GM23338 (cell line): ENCODE measurements at regions not wholly inside any gene's neighbourhood (a gene's known extent, or its start where the extent isn't known, plus 50 kb on each side); places are given as distances from the start of the nearest gene placed in this dataset.

Experiments used
- ATAC-seq: fragments of 200-7000 bp; cut with Tn5 transposase; 3 replicates; pipeline ENCODE4 v1.9.1; 2020
- DNase-seq: peaks from one replicate; pipeline ENCODE4 v3.0.0-alpha.2; 2015; ENCODE audit warnings: low spot score
- H2AFZ ChIP-seq: fragments of 200-600 bp; sonication (generic); 2 replicates; pipeline ENCODE4 v1.8.0; 2016; ENCODE audit warnings: antibody characterized with exemption, mild to moderate bottlenecking, moderate library complexity
- H3F3A ChIP-seq: fragments of 200-600 bp; sonication (generic); replicated peaks from 2 replicates; pipeline ENCODE4 v1.8.0; 2017; ENCODE audit warnings: antibody characterized with exemption, mixed run types, low read depth
- H3K27ac ChIP-seq: fragments of 200-600 bp; sonication (generic); 2 replicates; pipeline ENCODE4 v1.6.1; 2016; ENCODE audit warnings: low read depth
- H3K27me3 ChIP-seq: fragments of 200-600 bp; sonication (generic); 2 replicates; pipeline ENCODE4 v1.8.0; 2016; ENCODE audit warnings: mild to moderate bottlenecking, mixed run types, moderate library complexity; ENCODE audit not compliant: insufficient read depth
- H3K36me3 ChIP-seq: fragments of 200-600 bp; sonication (generic); 2 replicates; pipeline ENCODE4 v1.8.0; 2016; ENCODE audit warnings: mild to moderate bottlenecking; ENCODE audit not compliant: insufficient read depth
- H3K4me1 ChIP-seq: fragments of 200-600 bp; sonication (generic); 2 replicates; pipeline ENCODE4 v1.8.0; 2016; ENCODE audit warnings: mild to moderate bottlenecking, moderate library complexity; ENCODE audit not compliant: insufficient read depth
- H3K4me2 ChIP-seq: fragments of 200-600 bp; sonication (generic); 2 replicates; pipeline ENCODE4 v1.7.1; 2017; ENCODE audit warnings: mixed run types
- H3K4me3 ChIP-seq: fragments of 200-600 bp; sonication (generic); 2 replicates; pipeline ENCODE4 v1.6.1; 2016; ENCODE audit warnings: mixed run types
- H3K79me2 ChIP-seq: fragments of 200-600 bp; sonication (generic); replicated peaks from 2 replicates; pipeline ENCODE4 v1.8.0; 2017; ENCODE audit warnings: mild to moderate bottlenecking; ENCODE audit not compliant: insufficient read depth
- H3K9me2 ChIP-seq: fragments of 200-600 bp; sonication (generic); 2 replicates; pipeline ENCODE4 v1.8.0; 2017; ENCODE audit not compliant: insufficient read depth
- H4K20me1 ChIP-seq: fragments of 200-600 bp; sonication (generic); replicated peaks from 2 replicates; pipeline ENCODE4 v1.8.0; 2017; ENCODE audit warnings: mild to moderate bottlenecking; ENCODE audit not compliant: insufficient read depth
- H3K27ac Mint-ChIP-seq: 2 replicates; pipeline ENCODE4 v1.8.0; 2020; ENCODE audit warnings: inconsistent platforms, mild to moderate bottlenecking, moderate library complexity, mixed read lengths
- H3K27me3 Mint-ChIP-seq: 3 replicates; pipeline ENCODE4 v1.8.0; 2022; ENCODE audit warnings: low read depth, mild to moderate bottlenecking, moderate library complexity, mixed read lengths, inconsistent platforms; ENCODE audit not compliant: insufficient read depth, poor library complexity
- H3K36me3 Mint-ChIP-seq: 3 replicates; pipeline ENCODE4 v1.8.0; 2021; ENCODE audit warnings: low read depth, mild to moderate bottlenecking, inconsistent platforms, moderate library complexity, mixed read lengths
- H3K4me1 Mint-ChIP-seq: 3 replicates; pipeline ENCODE4 v1.8.0; 2020; ENCODE audit warnings: mild to moderate bottlenecking, inconsistent platforms, mixed read lengths
- H3K4me3 Mint-ChIP-seq: 3 replicates; pipeline ENCODE4 v1.8.0; 2021; ENCODE audit warnings: moderate library complexity, mild to moderate bottlenecking, inconsistent platforms, mixed read lengths
- H3K9me3 Mint-ChIP-seq: 3 replicates; pipeline ENCODE4 v1.8.0; 2020; ENCODE audit warnings: moderate library complexity, mild to moderate bottlenecking, inconsistent platforms, mixed read lengths
- CREB1 ChIP-seq: fragments of 250-450 bp; sonication (Bioruptor Pico); IDR thresholded peaks from 2 replicates; pipeline ENCODE4 v1.5.0; 2020; ENCODE audit warnings: low read depth, mild to moderate bottlenecking, moderate library complexity
- CTCF ChIP-seq, 2 experiments: fragments of 200-600 bp in 1 of 2; sonication (generic) in 1 of 2; conservative IDR thresholded peaks; 2 replicates each; pipeline versions ENCODE4 v1.5.1 to v1.6.1; 2016 to 2017; ENCODE audit warnings: antibody characterized with exemption in 2 of 2, low read depth in 2 of 2, mild to moderate bottlenecking in 2 of 2, moderate library complexity in 1 of 2
- ETS1 ChIP-seq: IDR thresholded peaks from 2 replicates; pipeline ENCODE4 v1.6.1; 2016; ENCODE audit warnings: antibody characterized with exemption
- EZH2 ChIP-seq: fragments of 200-600 bp; sonication (generic); IDR thresholded peaks from one replicate; pipeline ENCODE4 v1.8.0; 2017; ENCODE audit warnings: antibody characterized with exemption, mild to moderate bottlenecking, low read depth; ENCODE audit not compliant: unreplicated experiment
- EZH2phosphoT487 ChIP-seq: fragments of 200-600 bp; sonication (generic); IDR thresholded peaks from one replicate; pipeline ENCODE4 v1.8.1; 2018; ENCODE audit warnings: antibody characterized with exemption; ENCODE audit not compliant: unreplicated experiment
- JUNB ChIP-seq: IDR thresholded peaks from one replicate; pipeline ENCODE4 v1.6.1; 2016; ENCODE audit warnings: antibody characterized with exemption; ENCODE audit not compliant: unreplicated experiment
- NANOG ChIP-seq: IDR thresholded peaks from 2 replicates; pipeline ENCODE4 v1.6.1; 2016; ENCODE audit warnings: antibody characterized with exemption, borderline replicate concordance
- POLR2AphosphoS5 ChIP-seq: IDR thresholded peaks from 2 replicates; pipeline ENCODE4 v1.6.1; 2016; ENCODE audit warnings: antibody characterized with exemption, low read depth
- REST ChIP-seq: IDR thresholded peaks from one replicate; pipeline ENCODE4 v1.6.1; 2018; ENCODE audit warnings: antibody characterized with exemption; ENCODE audit not compliant: unreplicated experiment
- STAT1 ChIP-seq: IDR thresholded peaks from one replicate; pipeline ENCODE4 v1.6.1; 2016; ENCODE audit warnings: antibody characterized with exemption; ENCODE audit not compliant: unreplicated experiment
- ZNF114 ChIP-seq: fragments of 250-450 bp; sonication (Bioruptor Pico); IDR thresholded peaks from 2 replicates; pipeline ENCODE4 v1.5.0; 2020; ENCODE audit warnings: mild to moderate bottlenecking, moderate library complexity
- ZNF331 ChIP-seq: fragments of 250-450 bp; sonication (Bioruptor Pico); IDR thresholded peaks from 2 replicates; pipeline ENCODE4 v1.5.0; 2020; ENCODE audit warnings: low read depth, mild to moderate bottlenecking, moderate library complexity
- ZNF462 ChIP-seq: fragments of 250-450 bp; sonication (Bioruptor Pico); IDR thresholded peaks from 2 replicates; pipeline ENCODE4 v1.5.0; 2020; ENCODE audit warnings: mild to moderate bottlenecking, moderate library complexity

GRCh38 chr2:240235149-240235803 lies 94.8 kb upstream of the OTOS start:
- no peak overlapping the region for H3K27ac Mint-ChIP-seq
- DNase-seq, result no peak

More at GRCh38 chr2:240235149-240235803, 94.8 kb upstream of the OTOS start:
- Mint-ChIP-seq H3K9me3 (peaks cover 4% of the 10 kb centered on the region), H3K4me3 (no peak overlapping the region), H3K36me3 (no peaks in the 10 kb centered on the region), H3K27me3 (peaks cover 9% of the 10 kb centered on the region), H3K4me1 (peaks cover 6% of the 10 kb centered on the region; the same call in 2 of the 3 replicates)
- no peaks in the 10 kb centered on the region for H4K20me1 ChIP-seq
- no peak overlapping the region for H3K4me2 ChIP-seq
- H3K27ac ChIP-seq, result no peak overlapping the region
- peaks cover 7% of the 10 kb centered on the region for H3K9me2 ChIP-seq
- H3K4me1 ChIP-seq, result no peaks in the 10 kb centered on the region
- ATAC-seq, result no peak
- H3K4me3 ChIP-seq, result no peak overlapping the region
- H3K36me3 ChIP-seq, result no peaks in the 10 kb centered on the region
- no peak overlapping the region for H2AFZ ChIP-seq
- H3F3A ChIP-seq, result no peaks in the 10 kb centered on the region
- TF ChIP-seq ZNF462 (CRISPR knock-in tag) (no peak), EZH2phosphoT487 (no peak), CTCF (conservative IDR thresholded peaks at IDR 0.05; ENCODE audit: low read depth in 2 of 2) (no peak), ETS1 (no peak), ZNF114 (CRISPR knock-in tag) (no peak), NANOG (no peak), EZH2 (no peak), POLR2AphosphoS5 (no peak), CREB1 (CRISPR knock-in tag) (no peak), JUNB (no peak), ZNF331 (CRISPR knock-in tag) (no peak), REST (no peak), STAT1 (no peak)
- H3K79me2 ChIP-seq, result no peaks in the 10 kb centered on the region
- no peaks in the 10 kb centered on the region for H3K27me3 ChIP-seq
